ENCODE measurements at regions not wholly inside any gene's neighbourhood (a gene's known extent, or its start where the extent isn't known, plus 50 kb on each side); places are given as distances from the start of the nearest gene placed in this dataset.
"Not testable (repeated sequence)": the region's sequence is repeated elsewhere in the genome, so short reads cannot be mapped to it uniquely, and the experiment has no call there.

- no peak overlapping the region for H3K4me3 ChIP-seq
- no peaks in the 10 kb centered on the region for H3K27me3 ChIP-seq
- TF ChIP-seq, protein P1, sequence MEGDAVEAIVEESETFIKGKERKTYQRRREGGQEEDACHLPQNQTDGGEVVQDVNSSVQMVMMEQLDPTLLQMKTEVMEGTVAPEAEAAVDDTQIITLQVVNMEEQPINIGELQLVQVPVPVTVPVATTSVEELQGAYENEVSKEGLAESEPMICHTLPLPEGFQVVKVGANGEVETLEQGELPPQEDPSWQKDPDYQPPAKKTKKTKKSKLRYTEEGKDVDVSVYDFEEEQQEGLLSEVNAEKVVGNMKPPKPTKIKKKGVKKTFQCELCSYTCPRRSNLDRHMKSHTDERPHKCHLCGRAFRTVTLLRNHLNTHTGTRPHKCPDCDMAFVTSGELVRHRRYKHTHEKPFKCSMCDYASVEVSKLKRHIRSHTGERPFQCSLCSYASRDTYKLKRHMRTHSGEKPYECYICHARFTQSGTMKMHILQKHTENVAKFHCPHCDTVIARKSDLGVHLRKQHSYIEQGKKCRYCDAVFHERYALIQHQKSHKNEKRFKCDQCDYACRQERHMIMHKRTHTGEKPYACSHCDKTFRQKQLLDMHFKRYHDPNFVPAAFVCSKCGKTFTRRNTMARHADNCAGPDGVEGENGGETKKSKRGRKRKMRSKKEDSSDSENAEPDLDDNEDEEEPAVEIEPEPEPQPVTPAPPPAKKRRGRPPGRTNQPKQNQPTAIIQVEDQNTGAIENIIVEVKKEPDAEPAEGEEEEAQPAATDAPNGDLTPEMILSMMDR (IDR thresholded peaks at IDR 0.05) = no peak
- no peak for TF ChIP-seq POLR2AphosphoS5 (IDR thresholded peaks at IDR 0.05)
- no peak for TF ChIP-seq EP300 (IDR thresholded peaks at IDR 0.05)
- TF ChIP-seq POLR2A (IDR thresholded peaks at IDR 0.05) = no peak
- H3K36me3 ChIP-seq = no peaks in the 10 kb centered on the region
- no peaks in the 10 kb centered on the region for H3K9me3 ChIP-seq
- no peak overlapping the region for H3K27ac ChIP-seq
- peaks cover 4% of the 10 kb centered on the region for H3K4me1 ChIP-seq
- no peak for DNase-seq (ENCODE audit: low spot score in 2 of 2)
These were observed 156.3 kb upstream of the RASSF8 start for GRCh38 chr12:25802143-25802542.

- not testable (repeated sequence) for H3K27me3 ChIP-seq; H3K4me3 ChIP-seq; H3K27ac ChIP-seq; H3K4me1 ChIP-seq; H3K36me3 ChIP-seq; DNase-seq (ENCODE audit: low spot score in 2 of 2); H3K9me3 ChIP-seq
- 93% methylated on average over 13 of the region's 13 CpGs for WGBS
These were observed 155.3 kb upstream of the RASSF8 start for GRCh38 chr12:25803029-25803664.

DNA sequence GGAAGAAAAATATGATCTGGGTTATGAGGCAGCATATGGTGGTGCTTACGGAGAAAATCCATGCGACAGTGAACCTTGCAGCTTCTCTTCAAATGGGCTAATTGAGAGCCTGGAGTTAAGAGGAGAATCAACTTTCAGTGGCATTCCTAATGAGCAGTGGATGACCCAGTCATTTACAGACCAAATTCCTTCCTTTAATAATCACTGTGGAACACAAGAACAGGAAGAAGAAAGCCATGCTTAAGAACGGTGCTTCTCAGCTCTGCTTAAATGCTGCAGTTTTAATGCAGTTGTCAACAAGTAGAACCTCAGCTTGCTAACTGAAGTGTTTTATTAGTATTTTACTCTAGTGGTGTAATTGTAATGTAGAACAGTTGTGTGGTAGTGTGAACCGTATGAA lies 154.2 kb upstream of the RASSF8 start:
- not testable (repeated sequence) for H3K36me3 ChIP-seq; H3K9me3 ChIP-seq; H3K4me3 ChIP-seq; H3K4me1 ChIP-seq; DNase-seq (ENCODE audit: low spot score in 2 of 2); H3K27me3 ChIP-seq; H3K27ac ChIP-seq
- WGBS = 65% methylated on average over 4 of the region's 4 CpGs

GRCh38 chr12:25806271-25806670 lies 152.2 kb upstream of the RASSF8 start:
- 43% methylated on average over 1 of the region's 1 CpG for WGBS
- no peak overlapping the region for H3K4me3 ChIP-seq
- H3K27ac ChIP-seq = no peak overlapping the region
- TF ChIP-seq, protein P1 (IDR thresholded peaks at IDR 0.05) = no peak
- TF ChIP-seq POLR2A (IDR thresholded peaks at IDR 0.05) (no peak), EP300 (IDR thresholded peaks at IDR 0.05) (no peak), POLR2AphosphoS5 (IDR thresholded peaks at IDR 0.05) (no peak)
- no peaks in the 10 kb centered on the region for H3K36me3 ChIP-seq
- no peaks in the 10 kb centered on the region for H3K9me3 ChIP-seq
- peaks cover 2% of the 10 kb centered on the region for H3K4me1 ChIP-seq
- H3K27me3 ChIP-seq = no peaks in the 10 kb centered on the region
- DNase-seq (ENCODE audit: low spot score in 2 of 2) = no peak

DNA sequence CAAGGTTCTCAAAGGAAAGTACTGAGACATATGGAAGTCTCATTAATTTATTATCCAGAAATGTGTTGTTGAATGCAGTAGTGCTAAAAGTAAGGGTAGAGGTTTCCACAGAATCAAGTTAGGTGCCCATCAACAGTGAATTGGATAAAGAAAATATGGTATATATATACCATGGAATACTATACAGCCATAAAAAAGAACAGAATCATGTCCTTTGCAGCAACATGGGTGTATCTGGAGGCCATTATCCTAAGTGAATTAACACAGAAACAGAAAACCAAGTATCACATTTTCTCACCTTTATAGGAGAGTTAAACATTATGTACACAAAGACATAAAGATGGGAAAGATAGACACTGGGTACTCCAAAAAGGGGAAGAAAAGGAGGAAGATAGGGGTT lies 149.9 kb upstream of the RASSF8 start:
- DNase-seq (ENCODE audit: low spot score in 2 of 2) = no peak
- H3K4me3 ChIP-seq = no peak overlapping the region
- H3K4me1 ChIP-seq = no peaks in the 10 kb centered on the region
- H3K27me3 ChIP-seq = no peaks in the 10 kb centered on the region
- TF ChIP-seq POLR2A (IDR thresholded peaks at IDR 0.05) (no peak), POLR2AphosphoS5 (IDR thresholded peaks at IDR 0.05) (no peak), EP300 (IDR thresholded peaks at IDR 0.05) (no peak)
- TF ChIP-seq, protein P1 (IDR thresholded peaks at IDR 0.05) = no peak
- no peaks in the 10 kb centered on the region for H3K36me3 ChIP-seq
- H3K9me3 ChIP-seq = no peaks in the 10 kb centered on the region
- H3K27ac ChIP-seq = no peak overlapping the region

DNA sequence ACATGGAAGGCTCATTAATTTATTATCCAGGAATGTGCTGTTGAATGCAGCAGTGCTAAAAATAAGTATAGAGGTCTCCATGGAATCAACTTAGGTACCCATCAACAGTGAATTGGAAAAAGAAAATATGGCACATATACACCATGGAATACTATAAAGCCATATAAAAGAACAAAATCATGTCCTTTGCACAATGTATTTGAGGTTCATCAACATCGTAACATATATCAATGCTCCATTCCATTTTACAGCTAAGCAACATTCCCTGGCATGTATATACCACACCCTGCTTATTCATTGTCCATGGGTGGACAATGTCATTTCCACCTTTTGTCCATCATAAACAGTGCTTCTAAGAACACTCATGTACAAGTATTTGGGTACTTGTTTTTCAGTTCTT lies 147.8 kb upstream of the RASSF8 start:
- Histone ChIP-seq H3K27ac (no peak overlapping the region), H3K36me3 (no peaks in the 10 kb centered on the region), H3K4me1 (no peaks in the 10 kb centered on the region), H3K9me3 (no peaks in the 10 kb centered on the region), H3K4me3 (no peak overlapping the region), H3K27me3 (no peaks in the 10 kb centered on the region)
- 95% methylated on average over 1 of the region's 1 CpG for WGBS
- no peak for DNase-seq (ENCODE audit: low spot score in 2 of 2)
- TF ChIP-seq POLR2AphosphoS5 (IDR thresholded peaks at IDR 0.05) (no peak), EP300 (IDR thresholded peaks at IDR 0.05) (no peak), POLR2A (IDR thresholded peaks at IDR 0.05) (no peak)
- TF ChIP-seq, protein P1 (IDR thresholded peaks at IDR 0.05) = no peak
